Breast epithelium (tissue), 4 donors: ENCODE measurements at regions not wholly inside any gene's neighbourhood (a gene's known extent, or its start where the extent isn't known, plus 50 kb on each side); places are given as distances from the start of the nearest gene placed in this dataset.

ENCODE experiments used
- DNase-seq, 2 donors: peaks; one replicate each; pipeline ENCODE4 v3.0.0-alpha.2; 2019; ENCODE audit warnings: low spot score in 2 of 2
- H3K27ac ChIP-seq, 2 donors: fragments of 200-600 bp; sonication (generic) in 1 of 2; one replicate each; pipeline ENCODE4 v1.5.1; 2016 to 2019; ENCODE audit warnings: mild to moderate bottlenecking in 1 of 2
- H3K27me3 ChIP-seq, 2 donors: fragments of 200-600 bp; sonication (generic) in 1 of 2; one replicate each; pipeline versions ENCODE4 v1.5.1 to v1.6.0; 2017 to 2019; ENCODE audit warnings: control low read depth in 1 of 2, mild to moderate bottlenecking in 1 of 2
- H3K36me3 ChIP-seq: fragments of 200-600 bp; one replicate; pipeline ENCODE4 v1.5.1; 2019
- H3K4me1 ChIP-seq, 2 donors: fragments of 200-600 bp; sonication (generic); one replicate each; pipeline ENCODE4 v1.5.1; 2016 to 2019; ENCODE audit warnings: control low read depth in 1 of 2
- H3K4me3 ChIP-seq, 3 donors: fragments of 200-600 bp; sonication (generic); 1 replicate in 2 of 3; 2 replicates in 1 of 3; pipeline ENCODE4 v1.5.1; 2016 to 2019; ENCODE audit warnings: mild to moderate bottlenecking in 3 of 3, moderate library complexity in 2 of 3
- H3K9me3 ChIP-seq, 2 donors: fragments of 200-600 bp; sonication (generic) in 1 of 2; one replicate each; pipeline ENCODE4 v1.5.1; 2016 to 2019; ENCODE audit warnings: control low read depth in 1 of 2
- CTCF ChIP-seq, 3 donors: fragments of 450-650 bp; IDR thresholded peaks; one replicate each; pipeline ENCODE4 v1.5.1; 2016 to 2017; ENCODE audit warnings: antibody characterized with exemption in 3 of 3, mild to moderate bottlenecking in 3 of 3, moderate library complexity in 3 of 3
- POLR2A ChIP-seq: fragments of 450-650 bp; IDR thresholded peaks from one replicate; pipeline ENCODE4 v1.6.1; 2016; ENCODE audit warnings: antibody characterized with exemption, mild to moderate bottlenecking, moderate library complexity
- POLR2AphosphoS5 ChIP-seq, 3 donors: sonication (generic); formaldehyde crosslinking; IDR thresholded peaks; one replicate each; pipeline ENCODE4 v1.6.1; 2017; ENCODE audit warnings: antibody characterized with exemption in 3 of 3
- intact Hi-C: fragments of 100-400 bp; cut with DNase I; formaldehyde crosslinking; loops from one replicate; pipeline ENCODE4 v1.15.1; 2023; ENCODE audit warnings: low total_unique reads

DNA sequence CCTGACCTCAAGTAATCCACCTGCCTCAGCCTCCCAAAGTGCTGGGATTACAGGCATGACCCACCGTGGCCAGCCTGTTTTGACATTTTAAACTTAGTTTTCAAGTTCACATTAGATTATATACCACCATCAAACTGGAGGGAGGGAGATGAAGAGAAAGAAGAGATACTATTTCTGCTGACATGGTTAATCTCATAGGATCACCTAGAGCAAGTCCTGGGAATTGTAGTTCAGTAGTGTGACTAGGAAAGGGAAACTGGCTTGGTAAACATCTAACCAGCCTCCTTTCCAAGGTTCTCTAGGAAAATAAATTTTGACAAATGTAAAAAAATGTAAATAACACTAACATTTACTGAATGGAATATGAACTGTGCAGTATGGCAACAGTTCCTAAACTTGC, 120.5 kb upstream of the ASCC3 start:
- no peak overlapping the region for H3K27ac ChIP-seq
- no peak for TF ChIP-seq POLR2A
- TF ChIP-seq POLR2AphosphoS5 (IDR thresholded peaks at IDR 0.05): no peak
- TF ChIP-seq CTCF (IDR thresholded peaks at IDR 0.05): no peak
- peaks cover 0 to 4% of the 10 kb centered on the region in 2 donors for H3K9me3 ChIP-seq
- H3K4me1 ChIP-seq: no peaks in the 10 kb centered on the region
- H3K4me3 ChIP-seq: no peak overlapping the region
- intact Hi-C loops: no loop called here
- no peaks in the 10 kb centered on the region for H3K36me3 ChIP-seq
- no peaks in the 10 kb centered on the region for H3K27me3 ChIP-seq
- no peak for DNase-seq

GRCh38 chr6:101003075-101003474, 121.9 kb upstream of the ASCC3 start:
- Histone ChIP-seq H3K27ac (no peak overlapping the region), H3K9me3 (peaks cover 0 to 4% of the 10 kb centered on the region in 2 donors), H3K4me3 (no peak overlapping the region), H3K27me3 (no peaks in the 10 kb centered on the region), H3K36me3 (no peaks in the 10 kb centered on the region), H3K4me1 (no peaks in the 10 kb centered on the region)
- no peak for DNase-seq
- TF ChIP-seq POLR2AphosphoS5 (IDR thresholded peaks at IDR 0.05) (no peak), CTCF (IDR thresholded peaks at IDR 0.05) (no peak), POLR2A (no peak)
- intact Hi-C loops: no loop called here

DNA sequence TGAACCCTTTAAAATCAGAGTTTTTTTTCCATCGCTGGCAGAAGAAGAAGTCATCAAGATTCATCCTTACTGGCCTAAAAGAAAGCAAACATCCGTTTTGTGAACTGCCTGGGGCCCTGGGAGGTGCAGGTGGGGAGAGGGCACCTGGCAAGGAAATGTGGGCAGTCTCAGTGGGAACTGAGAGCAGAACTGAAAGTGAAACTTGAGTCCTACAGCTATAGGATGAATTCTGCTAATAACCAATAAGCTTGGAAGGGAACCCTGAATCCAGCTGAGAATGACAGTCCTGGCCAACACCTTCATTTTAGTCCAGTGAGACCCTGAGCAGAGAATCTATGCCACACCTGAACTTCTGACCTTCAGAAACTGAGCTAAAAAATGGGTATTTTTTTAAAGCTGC, 130.1 kb upstream of the ASCC3 start:
- no peak for DNase-seq
- Histone ChIP-seq H3K27ac (no peak overlapping the region), H3K4me3 (no peak overlapping the region), H3K4me1 (no peaks in the 10 kb centered on the region), H3K9me3 (no peaks in the 10 kb centered on the region), H3K27me3 (no peaks in the 10 kb centered on the region), H3K36me3 (no peaks in the 10 kb centered on the region)
- TF ChIP-seq POLR2AphosphoS5 (IDR thresholded peaks at IDR 0.05): no peak
- no peak for TF ChIP-seq POLR2A
- TF ChIP-seq CTCF (IDR thresholded peaks at IDR 0.05): no peak
- intact Hi-C loops: no loop called here

DNA sequence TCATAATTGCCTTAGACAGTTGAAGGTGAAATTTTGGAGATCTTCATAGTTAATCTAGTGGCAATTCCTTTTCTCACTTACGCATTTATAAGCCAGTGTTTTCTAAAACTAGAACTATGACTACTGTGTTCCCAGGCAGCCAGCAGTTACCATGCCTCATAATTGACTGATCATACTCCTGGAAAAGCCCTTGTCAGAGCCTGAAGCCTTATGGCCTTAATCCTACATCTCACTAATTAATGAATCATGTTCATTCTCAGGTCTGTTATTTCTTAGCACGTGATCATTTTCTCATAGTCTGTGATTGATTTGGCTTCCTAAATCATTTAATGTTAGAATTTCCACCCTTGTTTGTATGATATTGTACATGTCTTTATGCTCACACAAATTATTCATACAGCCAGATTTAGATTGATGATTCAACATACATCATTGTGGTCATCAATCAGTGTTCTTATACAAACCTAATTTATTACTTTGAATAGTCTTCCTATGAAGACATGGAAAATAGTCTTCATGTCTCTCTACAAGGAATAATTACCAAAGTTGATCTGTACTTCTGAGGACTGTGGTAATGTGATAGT, 132.6 kb upstream of the ASCC3 start:
- intact Hi-C loops: no loop called here
- no peaks in the 10 kb centered on the region for H3K27me3 ChIP-seq
- H3K4me3 ChIP-seq: no peak overlapping the region
- H3K4me1 ChIP-seq: no peaks in the 10 kb centered on the region
- H3K9me3 ChIP-seq: no peaks in the 10 kb centered on the region
- no peak for DNase-seq
- H3K27ac ChIP-seq: no peak overlapping the region
- TF ChIP-seq POLR2A (no peak), POLR2AphosphoS5 (IDR thresholded peaks at IDR 0.05) (no peak), CTCF (IDR thresholded peaks at IDR 0.05) (no peak)
- no peaks in the 10 kb centered on the region for H3K36me3 ChIP-seq

DNA sequence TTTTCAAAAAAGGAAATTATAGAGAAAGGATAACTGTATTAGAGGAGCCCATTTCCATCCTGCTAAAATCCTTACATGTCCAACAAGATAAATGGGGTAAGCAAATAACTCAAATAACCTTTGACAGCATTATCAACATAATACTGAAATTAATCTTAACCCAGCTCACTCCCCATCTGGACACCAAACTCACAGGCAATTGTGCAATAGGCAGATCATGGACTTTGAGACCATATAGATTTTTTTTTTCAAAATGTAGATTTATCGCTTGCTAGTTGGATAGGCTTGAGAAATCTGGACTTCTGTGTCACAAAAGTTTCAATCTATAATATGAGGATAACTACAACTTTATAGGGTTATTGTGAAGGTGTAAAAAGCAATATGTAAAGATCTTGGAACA, 134.4 kb upstream of the ASCC3 start:
- Histone ChIP-seq H3K27me3 (no peaks in the 10 kb centered on the region), H3K9me3 (no peaks in the 10 kb centered on the region), H3K4me3 (no peak overlapping the region), H3K36me3 (no peaks in the 10 kb centered on the region), H3K27ac (no peak overlapping the region), H3K4me1 (no peaks in the 10 kb centered on the region)
- TF ChIP-seq POLR2A: no peak
- TF ChIP-seq CTCF (IDR thresholded peaks at IDR 0.05): no peak
- TF ChIP-seq POLR2AphosphoS5 (IDR thresholded peaks at IDR 0.05): no peak
- DNase-seq: no peak
- intact Hi-C loops: no loop called here
